ENCODE measurements at regions not wholly inside any gene's neighbourhood (a gene's known extent, or its start where the extent isn't known, plus 50 kb on each side); places are given as distances from the start of the nearest gene placed in this dataset.

DNA sequence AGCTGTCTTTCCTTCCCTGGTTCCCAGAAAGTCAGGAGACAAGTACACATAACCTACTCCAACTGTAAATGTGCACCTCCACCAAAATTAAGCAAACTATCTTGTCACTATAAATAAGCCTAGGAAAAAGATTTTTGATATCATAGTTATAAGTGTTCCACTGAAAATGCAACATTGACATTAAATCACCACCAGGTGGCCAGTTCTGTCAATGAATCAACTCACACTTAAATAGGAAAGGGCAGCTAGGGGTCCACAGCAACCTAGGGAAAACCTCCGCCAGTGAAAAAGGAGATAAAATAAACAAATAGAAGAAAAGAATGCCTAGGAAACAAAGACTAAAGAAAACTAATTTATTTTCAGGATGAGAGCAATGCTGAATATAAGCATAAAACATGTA lies 243.0 kb upstream of the PTPRD start:
- DNase-seq: no peak
- CTCF ChIA-PET: no interaction called here
- H3K9ac ChIP-seq (ENCODE audit: low read depth, low read length): no peak overlapping the region
- POLR2A ChIA-PET (ENCODE audit: unreplicated experiment): no interaction called here
- H3K4me1 ChIP-seq (ENCODE audit: control insufficient read depth, insufficient read depth, low read length): no peaks in the 10 kb centered on the region
- H3K27me3 ChIP-seq (ENCODE audit: control insufficient read depth, insufficient read depth, low read length): no peaks in the 10 kb centered on the region
- H2BK120ac ChIP-seq (ENCODE audit: low read depth, low read length): no peak overlapping the region
- no peaks in the 10 kb centered on the region for H3K36me3 ChIP-seq (ENCODE audit: control insufficient read depth, insufficient read depth, low read length)
- peaks cover 2% of the 10 kb centered on the region; the same call in 1 of the 2 replicates for H3K9me3 ChIP-seq (ENCODE audit: control insufficient read depth, insufficient read depth, low read length)
- in situ Hi-C loops (cut with MboI; ENCODE audit: low sequenced_read_pairs) (no loop called here), intact Hi-C loops (cut with micrococcal nuclease) (no loop called here), dilution Hi-C loops (cut with HindIII; ENCODE audit: low sequenced_read_pairs, unreplicated experiment) (no loop called here)
- no peak overlapping the region for H3K4ac ChIP-seq (ENCODE audit: low read depth, low read length)
- H3K14ac ChIP-seq (replicated peaks; ENCODE audit: low read depth, low read length): no peak overlapping the region
- no CpG with 5 or more reads among the region's 1 CpG for WGBS, 2 experiments (ENCODE audit: extremely low coverage in 2 of 2, insufficient read length in 1 of 2)
- H2AK9ac ChIP-seq (replicated peaks; ENCODE audit: low read depth, low read length, poor library complexity): no peak overlapping the region
- H4K20me1 ChIP-seq (ENCODE audit: insufficient read depth, low read length): no peaks in the 10 kb centered on the region
- H2BK20ac ChIP-seq (ENCODE audit: low read depth, low read length): no peak overlapping the region
- H4K8ac ChIP-seq (ENCODE audit: low read depth in 2 of 2, low read length in 2 of 2): no peak overlapping the region
- no TSS peak for BruUV-seq (replicated peaks)
- no peak overlapping the region for H3K23ac ChIP-seq (ENCODE audit: low read depth, low read length)
- no peak overlapping the region for H3K4me3 ChIP-seq (ENCODE audit: insufficient read depth, low read depth, low read length)
- H2AK5ac ChIP-seq (ENCODE audit: low read depth, low read length): no peak overlapping the region
- TF ChIP-seq, protein P1, sequence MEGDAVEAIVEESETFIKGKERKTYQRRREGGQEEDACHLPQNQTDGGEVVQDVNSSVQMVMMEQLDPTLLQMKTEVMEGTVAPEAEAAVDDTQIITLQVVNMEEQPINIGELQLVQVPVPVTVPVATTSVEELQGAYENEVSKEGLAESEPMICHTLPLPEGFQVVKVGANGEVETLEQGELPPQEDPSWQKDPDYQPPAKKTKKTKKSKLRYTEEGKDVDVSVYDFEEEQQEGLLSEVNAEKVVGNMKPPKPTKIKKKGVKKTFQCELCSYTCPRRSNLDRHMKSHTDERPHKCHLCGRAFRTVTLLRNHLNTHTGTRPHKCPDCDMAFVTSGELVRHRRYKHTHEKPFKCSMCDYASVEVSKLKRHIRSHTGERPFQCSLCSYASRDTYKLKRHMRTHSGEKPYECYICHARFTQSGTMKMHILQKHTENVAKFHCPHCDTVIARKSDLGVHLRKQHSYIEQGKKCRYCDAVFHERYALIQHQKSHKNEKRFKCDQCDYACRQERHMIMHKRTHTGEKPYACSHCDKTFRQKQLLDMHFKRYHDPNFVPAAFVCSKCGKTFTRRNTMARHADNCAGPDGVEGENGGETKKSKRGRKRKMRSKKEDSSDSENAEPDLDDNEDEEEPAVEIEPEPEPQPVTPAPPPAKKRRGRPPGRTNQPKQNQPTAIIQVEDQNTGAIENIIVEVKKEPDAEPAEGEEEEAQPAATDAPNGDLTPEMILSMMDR (conservative IDR thresholded peaks at IDR 0.05; ENCODE audit: low read depth, low read length): no peak
- TF ChIP-seq BHLHE40 (IDR thresholded peaks at IDR 0.05; ENCODE audit: low read depth, low read length) (no peak), RFX5 (IDR thresholded peaks at IDR 0.05; ENCODE audit: low read depth, low read length) (no peak), MAZ (IDR thresholded peaks at IDR 0.05; ENCODE audit: borderline replicate concordance, low read depth, low read length) (no peak), NFE2L2 (IDR thresholded peaks at IDR 0.05; ENCODE audit: low read depth, low read length) (no peak), POLR2A (IDR thresholded peaks at IDR 0.05; ENCODE audit: low read depth, low read length) (no peak), SMC3 (IDR thresholded peaks at IDR 0.05; ENCODE audit: low read depth, low read length) (no peak), MAFK (IDR thresholded peaks at IDR 0.05; ENCODE audit: low read depth, low read length) (no peak), CEBPB (IDR thresholded peaks at IDR 0.05; ENCODE audit: low read depth, low read length) (no peak), FOS (IDR thresholded peaks at IDR 0.05; ENCODE audit: low read depth, low read length) (no peak), CHD1 (IDR thresholded peaks at IDR 0.05; ENCODE audit: low read depth, low read length) (no peak)
- TF ChIP-seq, protein P2, sequence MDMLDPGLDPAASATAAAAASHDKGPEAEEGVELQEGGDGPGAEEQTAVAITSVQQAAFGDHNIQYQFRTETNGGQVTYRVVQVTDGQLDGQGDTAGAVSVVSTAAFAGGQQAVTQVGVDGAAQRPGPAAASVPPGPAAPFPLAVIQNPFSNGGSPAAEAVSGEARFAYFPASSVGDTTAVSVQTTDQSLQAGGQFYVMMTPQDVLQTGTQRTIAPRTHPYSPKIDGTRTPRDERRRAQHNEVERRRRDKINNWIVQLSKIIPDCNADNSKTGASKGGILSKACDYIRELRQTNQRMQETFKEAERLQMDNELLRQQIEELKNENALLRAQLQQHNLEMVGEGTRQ (IDR thresholded peaks at IDR 0.05; ENCODE audit: low read depth, low read length): no peak
- H3K79me1 ChIP-seq (ENCODE audit: low read depth in 1 of 2, low read length in 2 of 2): no peaks in the 10 kb centered on the region
- no peak overlapping the region for H3K27ac ChIP-seq (ENCODE audit: insufficient read depth, low read length)
- no peak overlapping the region for H3K4me2 ChIP-seq (ENCODE audit: low read depth, low read length)
- no peak overlapping the region for H3K56ac ChIP-seq (ENCODE audit: extremely low read depth, insufficient read depth, low read length)
- H4K91ac ChIP-seq (ENCODE audit: insufficient read depth, low read depth, low read length): no peak overlapping the region
- no peaks in the 10 kb centered on the region for H3K9me1 ChIP-seq (ENCODE audit: insufficient read depth, low read length)
- H4K5ac ChIP-seq (ENCODE audit: low read depth, low read length): no peak overlapping the region
- H2BK15ac ChIP-seq (ENCODE audit: low read depth, low read length): no peak overlapping the region
- H3K18ac ChIP-seq (ENCODE audit: low read depth, low read length): no peak overlapping the region
- no peak overlapping the region for H2BK5ac ChIP-seq (ENCODE audit: low read depth, low read length, poor library complexity, severe bottlenecking)
- ATAC-seq (ENCODE audit: low read depth): no peak
- H2AFZ ChIP-seq (replicated peaks; ENCODE audit: low read length, poor library complexity): no peak overlapping the region

Data from IMR-90 (cell line).